GM21528 (cell line): ENCODE measurements at regions not wholly inside any gene's neighbourhood (a gene's known extent, or its start where the extent isn't known, plus 50 kb on each side); places are given as distances from the start of the nearest gene placed in this dataset.
A peak's percentile ranks its signal among the peaks of the same experiment; 100 is the strongest.

Source experiments
- ATAC-seq: cut with Tn5 transposase; IDR thresholded peaks from one replicate; pipeline ENCODE4 v1.9.1; 2021; ENCODE audit warnings: mild to moderate bottlenecking, moderate library complexity; ENCODE audit not compliant: unreplicated experiment, low FRiP score

DNA sequence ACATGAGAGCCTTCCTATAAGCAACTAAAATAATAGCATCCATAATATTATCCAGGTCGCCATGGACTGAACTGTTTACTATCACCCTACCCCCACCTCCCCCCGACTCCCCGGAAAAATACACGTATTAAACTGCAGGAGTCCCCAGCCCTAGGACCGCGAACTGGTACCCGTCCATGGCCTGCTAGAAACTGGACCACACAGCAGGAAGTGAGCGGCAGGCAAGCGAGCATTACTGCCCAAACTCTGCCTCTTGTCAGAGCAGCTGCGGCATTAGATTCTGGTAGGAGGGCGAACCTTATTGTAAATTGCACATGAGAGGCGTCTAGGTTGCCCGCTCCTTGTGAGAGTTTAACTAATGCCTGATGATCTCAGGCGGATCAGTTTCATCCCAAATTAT lies 405.8 kb upstream of the ADGRL3 start:
- ATAC-seq: no peak

GRCh38 chr4:60799214-60799613 lies 400.9 kb upstream of the ADGRL3 start:
- no peak for ATAC-seq

DNA sequence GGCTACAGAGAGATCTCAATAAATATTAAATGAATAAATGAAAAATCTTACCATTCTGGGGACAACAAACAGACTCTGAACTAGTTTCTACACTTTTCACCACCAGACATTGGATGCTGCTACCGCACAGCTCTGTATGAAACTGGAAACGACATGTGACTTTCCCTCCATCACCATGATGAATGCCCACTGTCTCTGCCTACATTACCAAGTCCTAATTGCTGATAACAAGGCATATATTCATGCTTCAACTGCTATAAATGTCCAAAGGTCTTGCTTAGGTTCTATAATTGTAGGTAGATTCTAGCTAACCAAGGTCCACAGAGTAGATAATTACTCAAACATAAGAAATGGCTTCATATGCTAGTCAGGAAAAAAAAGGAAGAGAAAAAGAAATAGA lies 399.4 kb upstream of the ADGRL3 start:
- ATAC-seq: no peak

- ATAC-seq: peak; percentile 73
Measured at GRCh38 chr4:60805500-60806313, 394.4 kb upstream of the ADGRL3 start.

GRCh38 chr4:60808726-60809485 lies 391.2 kb upstream of the ADGRL3 start:
- ATAC-seq: no peak

DNA sequence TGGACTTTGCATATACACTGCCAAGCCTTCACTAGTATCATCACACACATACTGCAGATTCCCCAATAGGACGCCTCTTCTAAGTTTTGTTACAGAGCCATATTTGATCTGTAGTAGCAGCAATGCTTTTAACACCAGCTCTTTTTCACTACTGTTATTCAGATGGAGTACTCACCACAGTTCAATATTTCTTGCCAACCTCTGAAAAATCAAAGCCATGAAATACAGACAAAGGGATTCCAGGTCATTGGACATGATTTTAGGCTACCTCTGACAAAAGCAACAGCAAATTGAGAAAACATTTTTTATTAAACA lies 390.7 kb upstream of the ADGRL3 start:
- ATAC-seq: no peak

DNA sequence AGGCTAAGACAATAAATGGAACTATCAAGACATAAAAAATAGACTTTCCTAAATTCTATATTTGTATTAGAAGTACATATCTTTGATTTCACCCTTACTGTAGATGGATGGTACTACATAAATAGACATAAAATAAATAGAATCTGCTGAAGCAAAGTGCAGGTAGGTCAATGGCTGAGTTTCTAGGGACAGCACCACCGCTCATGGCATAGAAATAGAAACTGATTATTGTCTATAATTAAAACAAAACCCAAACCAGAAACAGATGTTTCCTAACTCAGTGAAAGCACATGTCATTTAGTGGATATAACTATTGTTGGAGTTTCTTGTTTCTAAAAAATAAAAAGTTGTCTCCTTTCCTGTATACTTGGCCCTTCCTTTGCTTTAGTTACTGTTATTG lies 387.3 kb upstream of the ADGRL3 start:
- no peak for ATAC-seq

DNA sequence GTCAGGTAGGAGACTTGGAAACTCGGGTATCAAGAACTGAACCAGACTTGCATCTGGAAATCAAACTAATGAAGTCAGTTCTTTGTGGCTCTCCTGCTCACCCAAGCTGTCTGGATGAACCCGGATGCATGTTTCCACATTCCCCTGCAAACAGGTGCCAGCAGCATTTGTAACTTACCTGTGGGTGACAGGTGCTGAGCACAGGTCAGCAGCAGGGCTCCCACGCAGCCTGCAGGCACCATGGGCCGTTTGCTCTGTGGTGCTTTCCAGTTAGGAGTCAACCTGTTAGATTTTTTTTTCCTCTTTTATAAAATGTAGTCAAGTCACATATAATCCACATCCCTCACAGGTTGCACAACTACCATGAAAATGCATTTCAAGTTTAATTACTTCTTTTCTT lies 385.6 kb upstream of the ADGRL3 start:
- ATAC-seq: no peak

DNA sequence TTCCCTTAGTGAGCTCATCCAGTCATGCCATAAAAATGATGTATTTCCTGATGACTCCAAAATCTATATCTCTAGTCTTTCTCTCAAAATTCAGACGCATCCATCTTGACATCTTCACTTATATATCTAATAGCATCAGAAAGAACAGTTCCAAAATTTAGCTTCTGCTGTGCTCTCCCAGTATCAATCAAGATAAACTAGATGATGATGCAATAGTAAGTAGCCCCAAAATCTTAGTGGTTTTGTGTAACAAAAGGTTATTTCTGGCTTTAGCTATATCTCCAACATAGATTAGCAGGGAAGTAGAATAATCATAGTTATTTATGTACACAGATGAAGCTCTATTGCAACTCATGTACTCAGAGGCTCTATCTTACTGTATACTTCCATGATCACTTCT lies 382.5 kb upstream of the ADGRL3 start:
- ATAC-seq: no peak

- no peak for ATAC-seq
Measured at GRCh38 chr4:60822986-60823385, 377.1 kb upstream of the ADGRL3 start.

DNA sequence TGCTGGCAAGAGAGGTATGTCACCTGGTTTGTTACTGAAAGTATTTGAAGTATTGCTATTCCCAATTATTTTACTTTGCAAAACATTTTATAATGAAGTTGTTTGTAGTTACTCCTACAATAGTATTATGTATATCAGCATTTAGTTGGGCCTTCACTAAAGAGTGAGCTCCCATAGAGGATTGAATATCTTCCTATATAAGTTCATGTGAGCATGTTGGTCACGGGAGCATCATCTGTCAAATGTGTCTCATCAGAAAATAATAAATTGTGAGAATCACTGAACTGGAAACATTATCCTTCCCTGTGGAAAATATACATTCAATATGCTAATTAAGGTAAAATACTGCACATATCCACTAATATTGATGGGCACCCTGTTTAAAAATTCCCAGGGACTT lies 360.1 kb upstream of the ADGRL3 start:
- no peak for ATAC-seq

GRCh38 chr4:60846678-60847077 lies 353.4 kb upstream of the ADGRL3 start:
- no peak for ATAC-seq

GRCh38 chr4:60847614-60848013 lies 352.5 kb upstream of the ADGRL3 start:
- ATAC-seq: no peak

- no peak for ATAC-seq
Measured at GRCh38 chr4:60857130-60857753, 342.9 kb upstream of the ADGRL3 start.

DNA sequence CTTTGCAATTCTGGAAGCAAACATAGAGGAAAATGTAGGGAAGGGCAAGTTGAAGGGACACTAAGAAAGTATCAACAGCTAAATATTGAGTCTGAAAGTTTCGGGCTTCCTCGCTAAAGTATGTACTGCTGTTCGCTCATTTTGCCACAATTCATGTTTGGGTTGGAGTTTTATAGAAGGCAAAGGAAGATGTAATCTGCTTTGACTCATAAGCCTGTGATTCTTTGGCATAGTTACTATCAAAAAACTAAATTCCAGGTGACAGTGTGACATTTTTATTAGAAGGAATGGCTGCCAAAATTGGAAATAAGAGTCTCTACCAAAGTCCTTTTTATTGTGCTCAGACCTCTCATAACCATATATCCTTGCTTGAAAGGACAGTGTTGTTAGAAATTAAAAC lies 336.7 kb upstream of the ADGRL3 start:
- ATAC-seq: no peak

- no peak for ATAC-seq
Measured at GRCh38 chr4:60865273-60865672, 334.9 kb upstream of the ADGRL3 start.

- ATAC-seq: no peak
Measured at GRCh38 chr4:60868232-60868960, 331.7 kb upstream of the ADGRL3 start.

- ATAC-seq: no peak
Measured at GRCh38 chr4:60879135-60879701, 320.9 kb upstream of the ADGRL3 start.

GRCh38 chr4:60884587-60884986 lies 315.5 kb upstream of the ADGRL3 start:
- no peak for ATAC-seq

DNA sequence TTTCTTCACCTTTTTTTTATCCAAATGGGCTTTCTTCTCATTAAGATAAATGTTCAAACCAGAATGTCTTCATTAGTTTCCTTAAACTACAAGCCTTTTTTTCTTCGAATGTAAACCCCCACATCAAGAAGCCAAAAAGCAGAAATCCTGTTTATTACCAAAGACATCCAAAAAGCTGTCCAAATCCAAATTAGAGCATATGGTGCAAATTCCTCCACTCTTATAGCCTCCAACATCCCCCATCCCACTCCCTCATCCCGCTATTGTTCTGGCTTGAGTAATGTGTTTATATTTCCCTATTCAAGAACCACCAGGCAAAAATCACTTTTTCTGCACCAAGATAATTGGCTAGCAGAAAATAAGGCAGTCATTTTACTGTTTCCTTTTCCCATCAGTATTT lies 315.1 kb upstream of the ADGRL3 start:
- ATAC-seq: no peak

GRCh38 chr4:60890743-60891142 lies 309.4 kb upstream of the ADGRL3 start:
- no peak for ATAC-seq
